SK-N-SH treated with all-trans-retinoic acid at 6 μM for 48 hours (cell line): ENCODE measurements at regions not wholly inside any gene's neighbourhood (a gene's known extent, or its start where the extent isn't known, plus 50 kb on each side); places are given as distances from the start of the nearest gene placed in this dataset.

ENCODE experiments used
- ARNTL ChIP-seq: fragments of 450-650 bp; formaldehyde crosslinking; IDR thresholded peaks from 2 replicates; pipeline ENCODE4 v1.5.0; 2020; ENCODE audit warnings: low read depth, mild to moderate bottlenecking, moderate library complexity, borderline replicate concordance
- CSRNP3 ChIP-seq: fragments of 250-450 bp; sonication (Bioruptor Pico); IDR thresholded peaks from 2 replicates; pipeline ENCODE4 v1.5.1; 2021; ENCODE audit warnings: mild to moderate bottlenecking, moderate library complexity
- GLIS3 ChIP-seq: fragments of 250-450 bp; sonication (Bioruptor Pico); IDR thresholded peaks from 2 replicates; pipeline ENCODE4 v1.5.0; 2020; ENCODE audit warnings: mild to moderate bottlenecking, moderate library complexity
- ISL1 ChIP-seq: fragments of 250-450 bp; sonication (Bioruptor Pico); IDR thresholded peaks from 2 replicates; pipeline ENCODE4 v2.1.2; 2022; ENCODE audit warnings: mild to moderate bottlenecking, moderate library complexity
- PATZ1 ChIP-seq: fragments of 250-450 bp; sonication (Bioruptor Pico); IDR thresholded peaks from 2 replicates; pipeline ENCODE4 v1.8.0; 2020; ENCODE audit warnings: mild to moderate bottlenecking, moderate library complexity, borderline replicate concordance
- RARB ChIP-seq: fragments of 250-450 bp; sonication (Bioruptor Pico); IDR thresholded peaks from 2 replicates; pipeline ENCODE4 v1.8.0; 2021; ENCODE audit warnings: mild to moderate bottlenecking, moderate library complexity
- TCF4 ChIP-seq: fragments of 250-450 bp; sonication (Bioruptor Pico); IDR thresholded peaks from 2 replicates; pipeline ENCODE4 v1.8.0; 2021; ENCODE audit warnings: mild to moderate bottlenecking, moderate library complexity, borderline replicate concordance
- TOX ChIP-seq: fragments of 250-450 bp; sonication (Bioruptor Pico); IDR thresholded peaks from 2 replicates; pipeline ENCODE4 v1.8.0; 2021; ENCODE audit warnings: mild to moderate bottlenecking, moderate library complexity, borderline replicate concordance
- TSHZ2 ChIP-seq: fragments of 250-450 bp; sonication (Bioruptor Pico); IDR thresholded peaks from 2 replicates; pipeline ENCODE4 v1.5.0; 2020; ENCODE audit warnings: mild to moderate bottlenecking, moderate library complexity
- ZNF70 ChIP-seq: fragments of 450-650 bp; formaldehyde crosslinking; IDR thresholded peaks from 2 replicates; pipeline ENCODE4 v1.5.0; 2020; ENCODE audit warnings: mild to moderate bottlenecking, moderate library complexity

GRCh38 chr4:171461191-171461590, 352.0 kb upstream of the GALNTL6 start:
- TF ChIP-seq ISL1 (CRISPR knock-in tag) (no peak), GLIS3 (CRISPR knock-in tag) (no peak), TCF4 (CRISPR knock-in tag) (no peak), ARNTL (CRISPR knock-in tag) (no peak), TOX (CRISPR knock-in tag) (no peak), PATZ1 (CRISPR knock-in tag) (no peak), CSRNP3 (CRISPR knock-in tag) (no peak), RARB (CRISPR knock-in tag) (no peak), TSHZ2 (no peak), ZNF70 (CRISPR knock-in tag) (no peak)
